Activated CD4-positive, alpha-beta T cell treated with anti-CD3 and anti-CD28 coated beads for 24 hours (primary cell): ENCODE measurements at regions not wholly inside any gene's neighbourhood (a gene's known extent, or its start where the extent isn't known, plus 50 kb on each side); places are given as distances from the start of the nearest gene placed in this dataset.

Experiments
- DNase-seq, 2 donors: peaks; one replicate each; pipeline ENCODE4 v3.0.0-alpha.2; 2020; ENCODE audit warnings: low read depth in 2 of 2

DNA sequence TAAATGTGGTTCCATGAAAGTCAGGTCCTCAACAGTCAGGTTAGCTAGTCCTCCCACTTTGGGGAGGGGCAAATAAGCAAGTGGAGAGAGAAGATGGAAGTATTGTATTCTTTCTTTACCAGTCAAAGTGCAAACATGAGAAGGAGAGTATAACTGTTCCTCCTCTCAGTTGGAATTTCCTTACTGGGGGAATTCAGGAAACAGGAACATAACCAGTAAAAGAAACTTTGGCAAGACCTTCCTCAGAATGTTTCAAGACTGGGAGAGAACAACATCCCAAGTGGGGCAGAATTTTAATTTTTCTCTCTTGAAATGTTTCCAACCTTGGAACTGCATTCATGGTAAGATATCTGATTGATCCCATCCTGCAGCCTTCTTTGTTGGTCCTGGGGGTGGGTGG, 552.4 kb upstream of the TNP1 start:
- DNase-seq: no peak

DNA sequence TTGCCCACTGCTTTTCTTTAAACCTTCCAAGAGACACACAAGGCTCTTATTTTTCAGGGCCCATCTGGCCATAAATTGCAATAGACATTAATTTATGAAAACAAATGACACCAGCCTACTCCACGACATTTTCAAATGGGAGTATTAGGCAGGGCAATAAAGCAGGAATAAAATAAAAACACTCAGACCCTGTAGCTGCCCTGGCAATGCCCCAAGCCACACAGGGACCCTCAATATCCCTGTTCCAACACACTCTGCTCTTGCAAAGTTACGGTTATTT, 550.8 kb upstream of the TNP1 start:
- DNase-seq: no peak

DNA sequence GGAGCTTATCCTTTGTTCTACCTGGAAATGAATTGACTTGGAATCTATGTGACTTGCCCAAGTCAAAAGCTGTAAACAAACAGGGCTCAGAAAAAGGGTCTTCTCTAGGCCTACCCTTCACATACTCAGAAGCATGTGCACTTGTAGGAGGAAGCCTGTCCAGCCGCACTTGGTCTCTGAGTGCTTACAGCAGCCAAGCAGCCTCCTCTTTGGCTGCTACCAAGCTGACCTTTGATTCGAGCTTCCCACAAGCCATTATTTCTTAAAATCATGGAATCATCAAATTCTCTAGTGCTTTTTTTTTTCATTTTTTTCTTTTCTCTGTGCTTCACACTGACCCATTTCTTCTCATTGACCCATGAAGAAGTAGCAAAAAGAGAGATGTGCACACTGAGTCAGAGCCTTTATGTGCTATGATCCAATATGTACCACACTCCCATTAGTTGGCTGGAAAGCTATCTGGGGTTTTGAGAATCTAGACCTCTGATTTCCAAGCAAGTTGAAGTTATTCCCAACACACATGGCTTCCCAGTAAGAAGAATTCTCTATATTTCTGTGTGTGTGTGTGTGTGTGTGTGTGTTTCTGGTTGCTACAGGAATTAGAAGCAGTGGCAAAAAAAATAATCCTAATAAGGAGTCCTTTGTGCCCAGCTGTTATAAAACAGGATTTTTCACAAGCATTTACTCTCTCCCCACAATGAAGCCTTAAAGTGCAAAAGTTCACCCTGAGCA, 550.3 kb upstream of the TNP1 start:
- DNase-seq: no peak

DNA sequence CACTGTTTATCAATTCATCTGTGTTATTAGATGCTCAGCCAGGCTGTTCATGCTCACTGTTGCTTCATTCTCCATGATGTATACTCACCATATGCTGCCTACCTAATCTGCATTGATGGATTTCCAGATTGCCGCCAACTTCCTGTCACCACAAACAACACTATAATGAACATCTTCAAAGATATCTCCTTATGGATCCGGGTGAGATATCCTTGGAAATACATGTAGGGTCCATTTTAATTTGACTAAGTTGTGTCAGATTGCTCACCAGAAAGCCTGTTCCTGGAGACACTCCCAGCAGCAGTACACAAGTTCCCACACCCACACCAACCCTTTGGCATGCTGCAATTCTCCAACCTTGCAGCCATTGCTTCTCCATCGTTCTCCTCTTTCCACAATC, 547.5 kb upstream of the TNP1 start:
- DNase-seq: no peak

GRCh38 chr2:217404236-217404760, 544.4 kb upstream of the TNP1 start:
- no peak for DNase-seq

- no peak for DNase-seq
These were observed 543.0 kb upstream of the TNP1 start for GRCh38 chr2:217402761-217403383.

DNA sequence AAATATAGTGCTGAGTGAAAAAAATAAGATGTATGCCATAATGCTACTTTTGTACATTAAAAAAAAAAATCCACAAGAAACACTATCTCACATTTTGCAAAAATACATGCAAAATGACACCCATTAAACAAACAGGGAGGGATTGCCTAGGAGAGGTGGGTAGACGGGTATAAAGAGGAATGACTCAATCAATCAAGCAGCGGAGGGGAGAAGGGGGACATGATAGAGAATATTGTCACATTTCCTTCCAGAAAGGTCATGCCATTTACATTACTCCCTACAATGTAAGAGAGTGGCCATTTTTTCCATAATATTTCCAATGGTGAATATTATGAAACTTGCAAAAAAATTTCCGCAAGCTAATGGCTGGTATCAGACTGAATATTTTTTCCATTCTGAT, 542.3 kb upstream of the TNP1 start:
- DNase-seq: no peak

DNA sequence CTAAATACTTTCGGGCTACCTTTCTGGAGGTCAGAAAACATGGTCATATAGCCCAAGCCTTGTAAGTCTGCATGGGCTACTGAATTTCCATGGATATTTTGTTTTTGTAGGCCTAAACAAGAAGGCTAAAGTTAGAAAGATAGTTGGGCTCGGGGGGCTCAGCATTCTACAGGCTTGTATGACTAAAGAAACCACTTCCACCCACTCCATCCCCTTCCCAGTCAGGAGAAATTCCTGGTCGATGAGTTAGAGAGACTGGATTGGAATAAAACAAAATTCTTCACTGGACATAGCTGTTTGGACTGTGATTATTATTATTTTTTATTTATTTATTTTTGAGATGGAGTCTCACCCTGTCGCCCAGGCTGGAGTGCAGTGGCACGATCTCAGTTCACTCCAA, 539.4 kb upstream of the TNP1 start:
- DNase-seq: no peak

- no peak for DNase-seq
These were observed 539.0 kb upstream of the TNP1 start for GRCh38 chr2:217398860-217399259.

DNA sequence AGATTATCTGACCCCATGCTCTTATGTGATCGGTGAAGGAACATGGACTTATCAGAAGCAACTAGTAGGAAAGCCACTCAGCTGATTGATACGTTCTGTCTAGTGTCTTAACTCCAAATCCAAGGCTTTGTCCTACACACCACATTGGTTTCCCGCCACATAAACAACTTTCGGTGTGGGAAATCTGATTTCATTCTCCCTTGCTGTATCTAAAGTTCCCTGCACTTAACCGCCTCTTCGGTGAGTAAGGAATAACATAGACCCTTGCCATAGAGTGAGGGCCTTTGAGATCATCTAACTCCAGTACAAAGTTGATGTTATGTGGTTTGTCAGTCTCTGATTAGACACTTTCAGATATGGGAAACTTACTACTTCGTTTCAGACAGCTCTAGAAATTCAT, 538.2 kb upstream of the TNP1 start:
- DNase-seq: no peak

GRCh38 chr2:217396586-217396985, 536.7 kb upstream of the TNP1 start:
- DNase-seq: no peak

DNA sequence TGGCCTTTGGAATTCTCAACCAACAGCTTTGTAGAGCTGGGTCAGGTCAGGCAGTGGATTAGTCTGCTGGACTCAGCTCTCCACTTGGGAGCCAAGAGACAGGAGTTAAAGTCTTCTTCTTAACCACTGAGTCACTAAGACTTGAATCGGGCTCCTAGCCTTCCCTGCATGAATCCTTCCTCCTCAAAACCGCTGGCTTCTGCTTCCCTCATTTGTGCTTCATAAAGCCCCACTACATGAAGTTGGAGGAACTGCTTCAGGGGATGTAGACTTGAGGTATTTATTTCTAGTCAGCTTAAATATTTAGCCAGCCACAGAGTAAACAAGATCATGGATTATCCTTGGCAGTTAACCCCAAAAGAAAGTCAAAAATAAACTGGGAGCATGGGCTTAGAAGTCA, 536.3 kb upstream of the TNP1 start:
- no peak for DNase-seq

DNA sequence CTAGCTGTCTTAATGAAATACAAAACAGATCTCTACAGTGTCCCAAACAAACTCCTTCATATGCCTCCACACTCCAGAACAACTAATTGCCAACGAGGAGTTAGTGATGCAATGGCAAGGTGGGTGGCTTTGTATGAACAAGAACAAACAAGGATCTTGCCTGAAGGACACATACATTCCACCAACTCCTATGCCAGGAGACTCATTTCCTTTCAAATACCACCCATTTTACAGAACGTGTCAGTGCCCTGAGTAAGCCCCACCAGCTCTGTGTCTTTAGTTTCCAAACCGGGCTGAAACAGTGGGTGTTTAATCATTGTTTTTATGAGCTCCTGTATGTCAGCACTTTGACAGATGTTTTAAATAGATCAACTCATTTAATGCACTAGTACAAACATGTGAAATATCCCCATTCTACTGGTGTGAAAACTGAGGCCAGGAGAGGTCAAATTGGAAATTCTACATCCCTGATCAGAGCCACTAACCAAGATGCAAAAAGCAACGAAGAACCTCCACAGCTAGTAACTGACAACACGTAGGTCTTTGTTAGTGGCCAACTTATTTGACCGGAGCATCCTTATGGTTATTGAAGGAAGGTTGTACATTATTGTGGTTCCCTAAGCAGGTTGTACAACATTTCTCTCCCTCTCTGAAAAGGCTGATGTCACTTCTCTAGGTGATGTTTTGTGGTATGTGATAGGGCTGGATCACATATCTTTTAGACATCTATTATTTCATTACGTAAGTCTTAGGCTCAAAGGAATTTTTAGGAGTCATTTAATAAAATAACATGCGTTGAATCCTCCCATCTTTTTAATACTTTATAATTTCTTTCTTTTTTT, 534.9 kb upstream of the TNP1 start:
- DNase-seq: no peak

DNA sequence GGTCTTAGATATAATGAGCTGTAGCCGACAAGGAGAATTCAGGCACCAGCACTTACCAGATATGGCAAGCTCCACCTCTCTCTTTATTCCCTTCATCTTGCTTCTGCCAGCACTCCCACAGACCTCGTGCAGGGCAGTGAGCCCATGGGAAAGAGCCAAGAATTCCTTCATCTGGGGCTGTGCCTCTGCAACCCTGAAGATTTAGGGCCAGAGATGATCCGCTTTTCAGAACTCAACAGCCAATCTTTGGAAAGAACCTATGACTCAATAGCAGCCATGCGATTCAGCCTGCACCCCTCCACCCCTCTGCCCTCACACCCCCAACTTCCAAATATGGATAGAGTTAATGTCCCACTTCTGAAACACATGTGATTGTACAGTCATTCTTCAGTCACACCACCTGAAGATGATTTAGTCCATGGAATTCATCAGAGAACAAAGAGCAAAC, 533.7 kb upstream of the TNP1 start:
- DNase-seq: no peak

DNA sequence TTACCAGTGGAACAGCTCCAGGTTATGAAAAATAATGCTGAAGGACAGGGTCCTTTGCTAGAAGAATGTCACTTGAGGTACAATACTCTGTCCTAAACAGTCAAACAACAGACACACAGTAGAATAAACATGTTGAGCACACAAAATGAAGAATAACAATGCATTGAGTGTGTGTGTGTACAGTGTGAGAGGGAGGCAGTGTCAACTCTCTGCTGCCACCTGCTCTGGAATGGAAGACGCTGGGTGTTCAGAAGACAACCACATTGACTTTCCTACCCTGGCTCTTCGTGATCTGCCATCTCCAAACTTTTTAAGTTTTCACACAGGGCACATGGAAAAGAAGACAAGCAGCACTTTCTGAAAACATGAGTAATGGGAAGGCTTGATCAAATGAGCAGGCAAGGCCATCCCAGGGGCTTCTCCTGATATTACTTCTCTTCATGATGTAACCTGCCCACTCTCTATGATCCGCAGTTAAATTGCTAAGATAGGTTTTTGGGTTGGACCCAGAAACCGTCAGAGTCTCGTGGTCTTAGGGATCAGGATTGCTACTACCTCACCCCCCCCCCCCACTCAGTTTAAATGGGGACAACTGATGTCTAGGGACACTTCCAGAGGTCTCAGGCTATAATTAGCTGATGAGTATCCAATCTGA, 533.2 kb upstream of the TNP1 start:
- DNase-seq: no peak

DNA sequence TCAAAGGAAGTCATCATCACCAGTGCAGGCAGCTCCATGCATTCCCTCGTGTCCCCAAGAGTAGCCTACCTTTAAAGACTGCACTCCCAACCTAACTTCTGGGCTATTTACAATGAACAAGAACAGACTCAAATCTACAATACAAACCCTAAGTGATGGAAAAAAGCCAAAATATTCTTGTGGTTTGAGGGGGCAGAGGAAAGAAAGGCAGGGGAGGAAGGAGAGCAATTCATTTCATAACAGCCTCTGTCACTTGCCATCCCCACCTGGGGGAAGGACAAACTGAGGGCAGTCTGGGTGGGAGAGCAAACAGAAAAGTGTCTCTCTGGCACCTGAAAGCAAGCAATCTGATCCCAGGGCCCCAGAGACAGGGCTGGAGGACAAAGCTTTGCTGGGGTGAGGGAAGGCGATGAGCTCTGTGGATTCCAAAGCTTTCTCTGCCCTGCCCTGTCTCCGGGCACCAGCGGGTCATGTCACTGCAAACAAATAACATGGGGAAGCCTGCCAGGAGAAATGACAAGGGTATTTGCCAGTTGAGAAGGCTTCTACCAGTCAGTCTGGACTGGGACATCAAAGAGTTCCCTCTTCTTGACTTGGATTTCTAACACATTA, 528.0 kb upstream of the TNP1 start:
- DNase-seq: no peak

GRCh38 chr2:217386041-217386440, 526.2 kb upstream of the TNP1 start:
- DNase-seq: no peak

DNA sequence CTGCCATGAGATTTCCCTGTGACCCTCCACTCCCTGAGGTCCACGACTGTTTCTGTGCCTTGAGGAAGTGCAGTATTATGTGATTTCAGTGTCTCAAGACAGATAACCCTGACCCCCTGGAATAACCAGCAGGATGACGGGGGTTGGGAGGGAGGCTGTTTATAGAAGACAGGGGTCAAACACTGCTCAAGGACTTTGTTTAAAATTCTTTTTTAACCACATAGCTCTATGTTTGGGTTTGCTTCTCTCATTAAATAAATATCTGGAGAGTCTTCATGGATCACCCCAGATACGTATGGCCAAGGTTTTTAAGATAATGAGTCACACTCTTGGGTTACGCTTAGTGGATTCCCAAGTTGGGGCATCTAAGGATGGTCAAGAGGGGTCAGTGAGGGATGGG, 523.8 kb upstream of the TNP1 start:
- DNase-seq: no peak

GRCh38 chr2:217382794-217383193, 522.9 kb upstream of the TNP1 start:
- DNase-seq: no peak

DNA sequence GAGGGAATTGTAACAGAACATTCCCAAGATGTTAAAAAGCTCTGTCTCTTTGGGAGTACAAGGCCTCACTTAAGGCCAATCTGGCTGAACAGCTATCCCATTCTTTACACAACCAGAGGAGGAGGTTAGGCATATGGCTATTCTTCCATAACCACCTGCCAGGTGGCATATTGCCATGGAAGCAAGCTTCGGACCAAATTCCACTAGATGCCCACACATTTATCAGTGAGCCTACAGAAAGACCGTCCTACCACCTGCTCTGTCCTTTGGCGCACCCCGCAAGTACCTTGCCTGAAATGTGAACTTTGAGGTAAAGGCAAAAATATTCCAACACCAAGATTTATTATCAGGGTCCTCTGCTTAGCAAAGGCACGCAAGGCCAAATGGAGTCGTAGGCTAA, 519.9 kb upstream of the TNP1 start:
- no peak for DNase-seq

DNA sequence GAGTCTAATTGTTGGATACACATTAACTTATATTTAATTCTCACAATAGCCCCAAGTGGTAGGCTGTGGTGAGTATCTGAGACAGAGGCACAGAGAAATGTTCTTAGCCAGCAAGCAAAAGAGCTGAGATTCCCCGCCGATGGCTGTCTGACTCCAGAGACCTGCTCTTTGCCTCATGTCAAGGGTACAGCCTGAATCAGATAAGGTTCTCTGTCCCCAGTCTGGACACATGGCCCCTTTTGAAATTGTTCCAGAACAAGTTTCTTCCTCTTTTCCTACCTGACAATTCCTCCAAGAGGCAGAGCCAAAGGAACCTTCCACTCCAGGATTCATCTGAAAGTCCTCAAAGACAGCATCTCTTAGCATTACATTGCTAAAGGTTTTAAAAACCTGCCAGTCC, 512.9 kb upstream of the TNP1 start:
- no peak for DNase-seq

- DNase-seq: no peak
These were observed 511.9 kb upstream of the TNP1 start for GRCh38 chr2:217371781-217372213.
